Spleen (tissue), 11 donors: ENCODE measurements at regions not wholly inside any gene's neighbourhood (a gene's known extent, or its start where the extent isn't known, plus 50 kb on each side); places are given as distances from the start of the nearest gene placed in this dataset.

Experiments used
- DNase-seq: peaks from one replicate; pipeline ENCODE4 v3.0.0-alpha.2; 2020
- H3K27ac ChIP-seq, 8 donors: fragments of 200-600 bp; sonication (generic) in 7 of 8; 1 replicate in 4 of 8; 2 replicates in 4 of 8; pipeline versions ENCODE4 v1.5.0 to v1.8.0; 2016 to 2021; ENCODE audit warnings: inconsistent platforms in 4 of 8, mild to moderate bottlenecking in 4 of 8, moderate library complexity in 1 of 8
- H3K27me3 ChIP-seq, 7 donors: fragments of 200-600 bp; sonication (generic) in 6 of 7; replicated peaks in 1 of 7; 1 replicate in 4 of 7; 2 replicates in 3 of 7; pipeline versions ENCODE4 v1.5.0 to v1.8.0; 2016 to 2021; ENCODE audit warnings: inconsistent platforms in 3 of 7, mild to moderate bottlenecking in 1 of 7
- H3K36me3 ChIP-seq, 6 donors: fragments of 200-600 bp; sonication (generic) in 5 of 6; 1 replicate in 4 of 6; 2 replicates in 2 of 6; pipeline versions ENCODE4 v1.5.0 to v1.8.0; 2016 to 2021; ENCODE audit warnings: inconsistent platforms in 2 of 6
- H3K4me1 ChIP-seq, 6 donors: fragments of 200-600 bp; sonication (generic) in 5 of 6; 1 replicate in 3 of 6; 2 replicates in 3 of 6; pipeline versions ENCODE4 v1.5.0 to v1.8.0; 2016 to 2021; ENCODE audit warnings: inconsistent platforms in 3 of 6
- H3K4me3 ChIP-seq, 8 donors: fragments of 200-600 bp; sonication (generic) in 7 of 8; 1 replicate in 4 of 8; 2 replicates in 4 of 8; pipeline versions ENCODE4 v1.5.0 to v1.8.0; 2016 to 2021; ENCODE audit warnings: inconsistent platforms in 4 of 8, mild to moderate bottlenecking in 4 of 8, moderate library complexity in 2 of 8
- H3K9me3 ChIP-seq, 8 donors: fragments of 200-600 bp; sonication (generic) in 7 of 8; 1 replicate in 4 of 8; 2 replicates in 4 of 8; pipeline versions ENCODE4 v1.5.0 to v1.8.0; 2016 to 2021; ENCODE audit warnings: inconsistent platforms in 4 of 8
- POLR2A ChIP-seq, 3 donors: fragments of 450-650 bp; IDR thresholded peaks; one replicate each; pipeline ENCODE4 v1.5.1; 2017; ENCODE audit warnings: antibody characterized with exemption in 3 of 3, mild to moderate bottlenecking in 1 of 3
- POLR2AphosphoS5 ChIP-seq, 3 donors: sonication (generic); formaldehyde crosslinking; IDR thresholded peaks; one replicate each; pipeline ENCODE4 v1.5.1; 2017; ENCODE audit warnings: antibody characterized with exemption in 3 of 3
- WGBS, 5 donors: extraction: QIAGEN DNeasy Blood & Tissue Kit in 3 of 5; methylation state at CpG; one replicate each; pipeline versions ENCODE4 v1.1.5 to v1.1.7; 2013 to 2018; 5-methylcytosine and 5-hydroxymethylcytosine counted together
- intact Hi-C: fragments of 100-400 bp; cut with DNase I; formaldehyde crosslinking; loops from one replicate; pipeline ENCODE4 v1.15.0; 2023; ENCODE audit warnings: low total_unique reads
- TF ChIP-seq, protein P1 (sequence below), 11 experiments: fragments of 200-600 bp in 7 of 11; fragments of 450-650 bp in 4 of 11; sonication (generic) in 4 of 11; IDR thresholded peaks in 8 of 11; conservative IDR thresholded peaks in 3 of 11; 1 replicate in 7 of 11; 2 replicates in 4 of 11; pipeline versions ENCODE4 v1.4.0 to v1.8.0; 2016 to 2021; ENCODE audit warnings: antibody characterized with exemption in 11 of 11, inconsistent platforms in 4 of 11, mild to moderate bottlenecking in 1 of 11
- donor health status: healthy with polysubstance abuse.
- donor health status: DM: no; HTN: no; CAD: no; lungs with moderate emphysema.
- donor health status: DM: no; HTN: no; CAD: no.
- donor health status: Bipolar disorder and iron deficiency.
- donor health status: healthy.
- donor health status: DM: no; HTN: no; CAD: no.
- donor health status: DM: yes; HTN: yes; CAD: no.

DNA sequence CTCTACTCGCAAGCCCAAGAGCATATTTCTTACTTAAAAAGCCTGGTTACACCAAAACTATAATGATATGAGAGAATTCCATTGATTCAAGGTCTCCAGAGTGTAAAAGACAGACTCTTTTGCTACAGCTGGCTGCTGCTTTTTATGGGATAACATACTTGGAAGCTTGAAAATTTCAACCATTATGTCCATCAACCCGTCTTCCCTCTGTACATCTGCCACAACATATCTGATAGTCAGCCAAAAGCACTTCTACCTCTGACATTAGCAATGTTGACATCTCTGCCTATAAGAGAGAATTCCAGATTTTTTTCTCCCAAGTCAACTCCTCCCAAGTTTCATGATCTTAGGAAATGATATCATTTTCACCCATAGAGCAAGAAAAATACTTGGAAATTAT, 54.4 kb upstream of the IQCM start:
- H3K36me3 ChIP-seq: no peaks in the 10 kb centered on the region
- DNase-seq: no peak
- peaks cover 0 to 4% (median 0%) of the 10 kb centered on the region in 8 donors for H3K9me3 ChIP-seq
- no peaks in the 10 kb centered on the region for H3K27me3 ChIP-seq
- no peak for TF ChIP-seq POLR2AphosphoS5 (IDR thresholded peaks at IDR 0.05)
- TF ChIP-seq, protein P1, sequence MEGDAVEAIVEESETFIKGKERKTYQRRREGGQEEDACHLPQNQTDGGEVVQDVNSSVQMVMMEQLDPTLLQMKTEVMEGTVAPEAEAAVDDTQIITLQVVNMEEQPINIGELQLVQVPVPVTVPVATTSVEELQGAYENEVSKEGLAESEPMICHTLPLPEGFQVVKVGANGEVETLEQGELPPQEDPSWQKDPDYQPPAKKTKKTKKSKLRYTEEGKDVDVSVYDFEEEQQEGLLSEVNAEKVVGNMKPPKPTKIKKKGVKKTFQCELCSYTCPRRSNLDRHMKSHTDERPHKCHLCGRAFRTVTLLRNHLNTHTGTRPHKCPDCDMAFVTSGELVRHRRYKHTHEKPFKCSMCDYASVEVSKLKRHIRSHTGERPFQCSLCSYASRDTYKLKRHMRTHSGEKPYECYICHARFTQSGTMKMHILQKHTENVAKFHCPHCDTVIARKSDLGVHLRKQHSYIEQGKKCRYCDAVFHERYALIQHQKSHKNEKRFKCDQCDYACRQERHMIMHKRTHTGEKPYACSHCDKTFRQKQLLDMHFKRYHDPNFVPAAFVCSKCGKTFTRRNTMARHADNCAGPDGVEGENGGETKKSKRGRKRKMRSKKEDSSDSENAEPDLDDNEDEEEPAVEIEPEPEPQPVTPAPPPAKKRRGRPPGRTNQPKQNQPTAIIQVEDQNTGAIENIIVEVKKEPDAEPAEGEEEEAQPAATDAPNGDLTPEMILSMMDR (IDR thresholded peaks at IDR 0.05 in 8 of 11, conservative IDR thresholded peaks at IDR 0.05 in 3 of 11): no peak
- TF ChIP-seq POLR2A (IDR thresholded peaks at IDR 0.05): no peak
- 66 to 89% (median 73%) methylated on average over 2 of the region's 2 CpGs for WGBS, 5 donors
- H3K27ac ChIP-seq: no peak overlapping the region
- intact Hi-C loops: no loop called here
- H3K4me1 ChIP-seq: no peaks in the 10 kb centered on the region
- no peak overlapping the region for H3K4me3 ChIP-seq

DNA sequence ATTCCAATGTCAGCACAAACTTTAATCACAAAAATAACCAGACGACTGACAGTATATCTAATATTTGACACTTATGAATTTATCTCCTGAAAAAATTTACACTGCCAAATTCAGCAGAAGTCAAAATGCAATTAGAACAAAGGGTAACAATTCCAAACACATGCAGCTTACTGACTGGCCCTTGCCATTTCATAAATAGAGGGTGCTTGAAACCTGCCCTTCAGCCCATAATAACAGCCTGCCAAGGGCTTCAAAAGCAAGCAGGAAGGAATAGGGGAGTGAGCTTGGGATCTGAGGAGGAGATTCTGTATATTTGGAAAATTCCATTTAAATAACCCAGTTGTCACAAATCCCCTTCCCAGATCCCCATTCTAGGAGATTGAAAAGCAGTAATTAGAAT, 66.1 kb upstream of the IQCM start:
- 79 to 96% (median 90%) methylated on average over 1 of the region's 1 CpG for WGBS, 5 donors
- Histone ChIP-seq H3K4me1 (no peaks in the 10 kb centered on the region), H3K36me3 (no peaks in the 10 kb centered on the region), H3K27me3 (no peaks in the 10 kb centered on the region), H3K27ac (no peak overlapping the region), H3K9me3 (no peaks in the 10 kb centered on the region), H3K4me3 (no peak overlapping the region)
- TF ChIP-seq POLR2A (IDR thresholded peaks at IDR 0.05): no peak
- TF ChIP-seq, protein P1 (IDR thresholded peaks at IDR 0.05 in 8 of 11, conservative IDR thresholded peaks at IDR 0.05 in 3 of 11): no peak
- TF ChIP-seq POLR2AphosphoS5 (IDR thresholded peaks at IDR 0.05): no peak
- intact Hi-C loops: no loop called here
- no peak for DNase-seq

DNA sequence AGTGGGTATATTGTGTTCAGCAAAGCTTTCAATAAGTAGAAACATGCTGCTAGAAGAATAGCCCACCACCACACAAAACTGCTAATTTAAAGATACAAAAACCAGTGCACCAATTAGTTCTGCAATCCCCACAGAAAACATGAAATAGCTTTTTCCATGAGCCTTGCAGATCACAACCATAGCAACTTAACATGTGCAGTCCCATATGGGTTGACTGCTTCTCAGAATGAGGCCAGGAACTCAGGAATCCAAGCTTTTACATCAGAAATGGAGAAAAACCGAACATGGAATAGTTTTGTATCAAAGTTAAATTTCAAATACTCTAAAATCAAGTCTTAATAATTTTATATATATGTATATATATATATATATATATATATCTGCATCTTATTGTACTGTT, 66.6 kb upstream of the IQCM start:
- intact Hi-C loops: no loop called here
- 60 to 74% (median 71%) methylated on average over 1 of the region's 1 CpG for WGBS, 5 donors

DNA sequence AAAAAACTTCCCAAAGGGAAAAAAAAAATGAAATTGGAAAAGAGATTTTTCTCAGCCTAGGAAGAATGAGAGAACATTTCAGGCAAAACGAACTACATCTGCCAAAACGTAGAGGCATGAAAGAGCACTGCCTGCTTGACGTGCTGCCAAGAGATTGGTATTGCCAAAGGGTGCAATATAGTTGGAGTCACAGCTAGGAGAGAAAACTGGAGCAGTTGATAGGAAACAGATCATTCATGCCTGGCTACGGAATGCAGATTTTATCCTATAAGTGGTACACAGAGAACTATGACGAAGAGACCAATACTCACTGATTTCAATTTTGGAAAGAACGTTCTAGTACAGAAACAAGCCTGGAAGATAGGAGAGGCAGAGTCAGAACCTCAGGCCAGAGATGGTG, 68.4 kb upstream of the IQCM start:
- Histone ChIP-seq H3K27me3 (no peaks in the 10 kb centered on the region), H3K36me3 (no peaks in the 10 kb centered on the region), H3K27ac (no peak overlapping the region), H3K4me3 (no peak overlapping the region), H3K9me3 (no peaks in the 10 kb centered on the region), H3K4me1 (no peaks in the 10 kb centered on the region)
- WGBS, 5 donors: 63 to 80% (median 73%) methylated on average over 6 of the region's 6 CpGs
- DNase-seq: no peak
- intact Hi-C loops: no loop called here
- TF ChIP-seq, protein P1 (IDR thresholded peaks at IDR 0.05 in 8 of 11, conservative IDR thresholded peaks at IDR 0.05 in 3 of 11): no peak
- TF ChIP-seq POLR2A (IDR thresholded peaks at IDR 0.05): no peak
- TF ChIP-seq POLR2AphosphoS5 (IDR thresholded peaks at IDR 0.05): no peak

More for the DNA sequence above, 66.6 kb upstream of the IQCM start:
- Histone ChIP-seq H3K36me3 (no peaks in the 10 kb centered on the region), H3K4me1 (no peaks in the 10 kb centered on the region), H3K9me3 (no peaks in the 10 kb centered on the region), H3K27ac (no peak overlapping the region), H3K27me3 (no peaks in the 10 kb centered on the region), H3K4me3 (no peak overlapping the region)
- TF ChIP-seq POLR2A (IDR thresholded peaks at IDR 0.05): no peak
- TF ChIP-seq, protein P1 (IDR thresholded peaks at IDR 0.05 in 8 of 11, conservative IDR thresholded peaks at IDR 0.05 in 3 of 11): no peak
- no peak for TF ChIP-seq POLR2AphosphoS5 (IDR thresholded peaks at IDR 0.05)
- no peak for DNase-seq
